K562 (cell line): ENCODE measurements at regions not wholly inside any gene's neighbourhood (a gene's known extent, or its start where the extent isn't known, plus 50 kb on each side); places are given as distances from the start of the nearest gene placed in this dataset.

Experiments
- DACH1 ChIP-seq: fragments of 450-650 bp; IDR thresholded peaks from 2 replicates; pipeline ENCODE4 v1.6.1; 2018; ENCODE audit not compliant: partially characterized antibody
- HIVEP1 ChIP-seq: fragments of 250-450 bp; sonication (Bioruptor Pico); IDR thresholded peaks from 2 replicates; pipeline ENCODE4 v1.4.0; 2020; ENCODE audit warnings: mild to moderate bottlenecking
- JUND ChIP-seq, 2 experiments: IDR thresholded peaks; 2 replicates in 1 of 2; 3 replicates in 1 of 2; pipeline ENCODE4 v1.6.1; 2011; ENCODE audit warnings: borderline replicate concordance in 2 of 2, low read depth in 2 of 2, low read length in 2 of 2, improper control_type of control experiment in 1 of 2, missing biosample characterization in 1 of 2, missing genetic modification characterization in 1 of 2, missing genetic modification reagents in 1 of 2
- KDM5B ChIP-seq: fragments of 200-600 bp; sonication (generic); IDR thresholded peaks from 2 replicates; pipeline ENCODE4 v1.6.1; 2012; ENCODE audit warnings: low read depth, mild to moderate bottlenecking, moderate library complexity, low read length, control low read depth, inconsistent platforms; ENCODE audit not compliant: insufficient replicate concordance
- NFIX ChIP-seq: fragments of 250-450 bp; sonication (Bioruptor Pico); IDR thresholded peaks from 2 replicates; pipeline ENCODE4 v1.4.0; 2020; ENCODE audit warnings: low read depth, mild to moderate bottlenecking, moderate library complexity
- TCF7 ChIP-seq: sonication (generic); IDR thresholded peaks from 2 replicates; pipeline ENCODE4 v1.6.1; 2016; ENCODE audit warnings: antibody characterized with exemption, borderline replicate concordance
- ZNF282 ChIP-seq: sonication (generic); formaldehyde crosslinking; IDR thresholded peaks from 2 replicates; pipeline ENCODE4 v1.8.1; 2023; ENCODE audit warnings: missing genetic modification reagents
- ZNF57 ChIP-seq: fragments of 450-650 bp; formaldehyde crosslinking; IDR thresholded peaks from 2 replicates; pipeline ENCODE4 v1.4.0; 2020; ENCODE audit warnings: mild to moderate bottlenecking, moderate library complexity
- TF ChIP-seq, protein P1 (sequence below): fragments of 450-650 bp; IDR thresholded peaks from 2 replicates; pipeline ENCODE4 v1.6.1; 2016; ENCODE audit warnings: mild to moderate bottlenecking, moderate library complexity

DNA sequence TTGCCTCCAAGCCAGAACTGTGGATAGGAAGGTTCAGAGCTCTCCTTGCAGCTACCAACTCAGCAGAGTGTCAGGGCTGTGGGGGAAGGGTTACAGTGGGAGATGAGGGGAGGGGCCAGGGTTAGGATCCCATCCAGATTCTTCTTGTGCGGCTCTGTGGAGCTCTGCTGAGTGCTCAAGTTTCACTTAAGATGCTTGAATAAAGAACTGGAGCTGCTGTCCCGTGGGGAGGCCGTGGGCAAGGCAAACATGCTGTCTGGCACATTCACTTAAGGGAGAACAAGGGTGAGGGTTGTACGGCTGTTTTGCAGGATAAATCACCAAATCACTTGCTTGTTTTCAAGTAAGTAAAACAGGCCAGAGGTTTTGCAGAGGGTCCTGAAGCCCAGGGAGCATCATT lies 197.1 kb downstream of the FAM76B start (continued):
- TF ChIP-seq, protein P1, sequence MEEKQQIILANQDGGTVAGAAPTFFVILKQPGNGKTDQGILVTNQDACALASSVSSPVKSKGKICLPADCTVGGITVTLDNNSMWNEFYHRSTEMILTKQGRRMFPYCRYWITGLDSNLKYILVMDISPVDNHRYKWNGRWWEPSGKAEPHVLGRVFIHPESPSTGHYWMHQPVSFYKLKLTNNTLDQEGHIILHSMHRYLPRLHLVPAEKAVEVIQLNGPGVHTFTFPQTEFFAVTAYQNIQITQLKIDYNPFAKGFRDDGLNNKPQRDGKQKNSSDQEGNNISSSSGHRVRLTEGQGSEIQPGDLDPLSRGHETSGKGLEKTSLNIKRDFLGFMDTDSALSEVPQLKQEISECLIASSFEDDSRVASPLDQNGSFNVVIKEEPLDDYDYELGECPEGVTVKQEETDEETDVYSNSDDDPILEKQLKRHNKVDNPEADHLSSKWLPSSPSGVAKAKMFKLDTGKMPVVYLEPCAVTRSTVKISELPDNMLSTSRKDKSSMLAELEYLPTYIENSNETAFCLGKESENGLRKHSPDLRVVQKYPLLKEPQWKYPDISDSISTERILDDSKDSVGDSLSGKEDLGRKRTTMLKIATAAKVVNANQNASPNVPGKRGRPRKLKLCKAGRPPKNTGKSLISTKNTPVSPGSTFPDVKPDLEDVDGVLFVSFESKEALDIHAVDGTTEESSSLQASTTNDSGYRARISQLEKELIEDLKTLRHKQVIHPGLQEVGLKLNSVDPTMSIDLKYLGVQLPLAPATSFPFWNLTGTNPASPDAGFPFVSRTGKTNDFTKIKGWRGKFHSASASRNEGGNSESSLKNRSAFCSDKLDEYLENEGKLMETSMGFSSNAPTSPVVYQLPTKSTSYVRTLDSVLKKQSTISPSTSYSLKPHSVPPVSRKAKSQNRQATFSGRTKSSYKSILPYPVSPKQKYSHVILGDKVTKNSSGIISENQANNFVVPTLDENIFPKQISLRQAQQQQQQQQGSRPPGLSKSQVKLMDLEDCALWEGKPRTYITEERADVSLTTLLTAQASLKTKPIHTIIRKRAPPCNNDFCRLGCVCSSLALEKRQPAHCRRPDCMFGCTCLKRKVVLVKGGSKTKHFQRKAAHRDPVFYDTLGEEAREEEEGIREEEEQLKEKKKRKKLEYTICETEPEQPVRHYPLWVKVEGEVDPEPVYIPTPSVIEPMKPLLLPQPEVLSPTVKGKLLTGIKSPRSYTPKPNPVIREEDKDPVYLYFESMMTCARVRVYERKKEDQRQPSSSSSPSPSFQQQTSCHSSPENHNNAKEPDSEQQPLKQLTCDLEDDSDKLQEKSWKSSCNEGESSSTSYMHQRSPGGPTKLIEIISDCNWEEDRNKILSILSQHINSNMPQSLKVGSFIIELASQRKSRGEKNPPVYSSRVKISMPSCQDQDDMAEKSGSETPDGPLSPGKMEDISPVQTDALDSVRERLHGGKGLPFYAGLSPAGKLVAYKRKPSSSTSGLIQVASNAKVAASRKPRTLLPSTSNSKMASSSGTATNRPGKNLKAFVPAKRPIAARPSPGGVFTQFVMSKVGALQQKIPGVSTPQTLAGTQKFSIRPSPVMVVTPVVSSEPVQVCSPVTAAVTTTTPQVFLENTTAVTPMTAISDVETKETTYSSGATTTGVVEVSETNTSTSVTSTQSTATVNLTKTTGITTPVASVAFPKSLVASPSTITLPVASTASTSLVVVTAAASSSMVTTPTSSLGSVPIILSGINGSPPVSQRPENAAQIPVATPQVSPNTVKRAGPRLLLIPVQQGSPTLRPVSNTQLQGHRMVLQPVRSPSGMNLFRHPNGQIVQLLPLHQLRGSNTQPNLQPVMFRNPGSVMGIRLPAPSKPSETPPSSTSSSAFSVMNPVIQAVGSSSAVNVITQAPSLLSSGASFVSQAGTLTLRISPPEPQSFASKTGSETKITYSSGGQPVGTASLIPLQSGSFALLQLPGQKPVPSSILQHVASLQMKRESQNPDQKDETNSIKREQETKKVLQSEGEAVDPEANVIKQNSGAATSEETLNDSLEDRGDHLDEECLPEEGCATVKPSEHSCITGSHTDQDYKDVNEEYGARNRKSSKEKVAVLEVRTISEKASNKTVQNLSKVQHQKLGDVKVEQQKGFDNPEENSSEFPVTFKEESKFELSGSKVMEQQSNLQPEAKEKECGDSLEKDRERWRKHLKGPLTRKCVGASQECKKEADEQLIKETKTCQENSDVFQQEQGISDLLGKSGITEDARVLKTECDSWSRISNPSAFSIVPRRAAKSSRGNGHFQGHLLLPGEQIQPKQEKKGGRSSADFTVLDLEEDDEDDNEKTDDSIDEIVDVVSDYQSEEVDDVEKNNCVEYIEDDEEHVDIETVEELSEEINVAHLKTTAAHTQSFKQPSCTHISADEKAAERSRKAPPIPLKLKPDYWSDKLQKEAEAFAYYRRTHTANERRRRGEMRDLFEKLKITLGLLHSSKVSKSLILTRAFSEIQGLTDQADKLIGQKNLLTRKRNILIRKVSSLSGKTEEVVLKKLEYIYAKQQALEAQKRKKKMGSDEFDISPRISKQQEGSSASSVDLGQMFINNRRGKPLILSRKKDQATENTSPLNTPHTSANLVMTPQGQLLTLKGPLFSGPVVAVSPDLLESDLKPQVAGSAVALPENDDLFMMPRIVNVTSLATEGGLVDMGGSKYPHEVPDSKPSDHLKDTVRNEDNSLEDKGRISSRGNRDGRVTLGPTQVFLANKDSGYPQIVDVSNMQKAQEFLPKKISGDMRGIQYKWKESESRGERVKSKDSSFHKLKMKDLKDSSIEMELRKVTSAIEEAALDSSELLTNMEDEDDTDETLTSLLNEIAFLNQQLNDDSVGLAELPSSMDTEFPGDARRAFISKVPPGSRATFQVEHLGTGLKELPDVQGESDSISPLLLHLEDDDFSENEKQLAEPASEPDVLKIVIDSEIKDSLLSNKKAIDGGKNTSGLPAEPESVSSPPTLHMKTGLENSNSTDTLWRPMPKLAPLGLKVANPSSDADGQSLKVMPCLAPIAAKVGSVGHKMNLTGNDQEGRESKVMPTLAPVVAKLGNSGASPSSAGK, result no peak
- TF ChIP-seq KDM5B, result no peak
- no peak for TF ChIP-seq JUND (IDR thresholded peaks at IDR 0.05; ENCODE audit: borderline replicate concordance, low read depth, low read length)
- TF ChIP-seq JUND (tag; IDR thresholded peaks at IDR 0.05; ENCODE audit: borderline replicate concordance, low read depth, low read length), result no peak
- no peak for TF ChIP-seq DACH1
- no peak for TF ChIP-seq NFIX (CRISPR knock-in tag)
- TF ChIP-seq ZNF282 (CRISPR knock-in tag), result no peak
- no peak for TF ChIP-seq ZNF57
- TF ChIP-seq TCF7, result no peak
- no peak for TF ChIP-seq HIVEP1 (CRISPR knock-in tag)
